Fibroblast of pulmonary artery (primary cell): ENCODE measurements at regions not wholly inside any gene's neighbourhood (a gene's known extent, or its start where the extent isn't known, plus 50 kb on each side); places are given as distances from the start of the nearest gene placed in this dataset.

Experiments
- DNase-seq: peaks from one replicate; pipeline ENCODE4 v3.0.0-alpha.2; 2010; ENCODE audit warnings: low read depth
- H3K4me3 ChIP-seq: replicated peaks from 2 replicates; pipeline ENCODE4 v1.5.1; 2011; ENCODE audit warnings: low read depth, mild to moderate bottlenecking, control low read depth, low read length, moderate library complexity
- CTCF ChIP-seq: IDR thresholded peaks from 2 replicates; pipeline ENCODE4 v1.5.1; 2011; ENCODE audit warnings: mild to moderate bottlenecking, control low read depth, low read length, inconsistent platforms; ENCODE audit errors: missing control alignments

GRCh38 chr2:239660390-239661230 lies 259.8 kb upstream of the HDAC4 start:
- DNase-seq = no peak
- no peak overlapping the region for H3K4me3 ChIP-seq
- no peak for TF ChIP-seq CTCF

- H3K4me3 ChIP-seq = no peak overlapping the region
- DNase-seq = no peak
- no peak for TF ChIP-seq CTCF
Observed at GRCh38 chr2:239657992-239658391, 257.2 kb upstream of the HDAC4 start.

GRCh38 chr2:239657236-239657635 lies 256.4 kb upstream of the HDAC4 start:
- DNase-seq = no peak

GRCh38 chr2:239654266-239654665 lies 253.4 kb upstream of the HDAC4 start:
- TF ChIP-seq CTCF = no peak
- H3K4me3 ChIP-seq = no peak overlapping the region
- DNase-seq = no peak

More at GRCh38 chr2:239657236-239657635, 256.4 kb upstream of the HDAC4 start:
- H3K4me3 ChIP-seq = no peak overlapping the region
- TF ChIP-seq CTCF = no peak

GRCh38 chr2:239651859-239652258 lies 251.0 kb upstream of the HDAC4 start:
- DNase-seq = no peak
- no peak for TF ChIP-seq CTCF
- H3K4me3 ChIP-seq = no peak overlapping the region

GRCh38 chr2:239650674-239651073 lies 249.9 kb upstream of the HDAC4 start:
- TF ChIP-seq CTCF = no peak
- no peak overlapping the region for H3K4me3 ChIP-seq
- DNase-seq = no peak

- no peak for TF ChIP-seq CTCF
- no peak for DNase-seq
- no peak overlapping the region for H3K4me3 ChIP-seq
Observed at GRCh38 chr2:239649309-239649708, 248.5 kb upstream of the HDAC4 start.
